ENCODE measurements at regions not wholly inside any gene's neighbourhood (a gene's known extent, or its start where the extent isn't known, plus 50 kb on each side); places are given as distances from the start of the nearest gene placed in this dataset.
"Not testable (repeated sequence)": the region's sequence is repeated elsewhere in the genome, so short reads cannot be mapped to it uniquely, and the experiment has no call there.

GRCh38 chr17:72565758-72566157 lies 444.9 kb downstream of the SOX9 start:
- no peak for DNase-seq (ENCODE audit: low read depth, low spot score)
- TF ChIP-seq, protein P1, sequence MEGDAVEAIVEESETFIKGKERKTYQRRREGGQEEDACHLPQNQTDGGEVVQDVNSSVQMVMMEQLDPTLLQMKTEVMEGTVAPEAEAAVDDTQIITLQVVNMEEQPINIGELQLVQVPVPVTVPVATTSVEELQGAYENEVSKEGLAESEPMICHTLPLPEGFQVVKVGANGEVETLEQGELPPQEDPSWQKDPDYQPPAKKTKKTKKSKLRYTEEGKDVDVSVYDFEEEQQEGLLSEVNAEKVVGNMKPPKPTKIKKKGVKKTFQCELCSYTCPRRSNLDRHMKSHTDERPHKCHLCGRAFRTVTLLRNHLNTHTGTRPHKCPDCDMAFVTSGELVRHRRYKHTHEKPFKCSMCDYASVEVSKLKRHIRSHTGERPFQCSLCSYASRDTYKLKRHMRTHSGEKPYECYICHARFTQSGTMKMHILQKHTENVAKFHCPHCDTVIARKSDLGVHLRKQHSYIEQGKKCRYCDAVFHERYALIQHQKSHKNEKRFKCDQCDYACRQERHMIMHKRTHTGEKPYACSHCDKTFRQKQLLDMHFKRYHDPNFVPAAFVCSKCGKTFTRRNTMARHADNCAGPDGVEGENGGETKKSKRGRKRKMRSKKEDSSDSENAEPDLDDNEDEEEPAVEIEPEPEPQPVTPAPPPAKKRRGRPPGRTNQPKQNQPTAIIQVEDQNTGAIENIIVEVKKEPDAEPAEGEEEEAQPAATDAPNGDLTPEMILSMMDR (IDR thresholded peaks at IDR 0.05; ENCODE audit: low read depth, low read length): no peak
- no peak overlapping the region for H3K4me3 ChIP-seq (ENCODE audit: low read depth, low read length)
- in situ Hi-C loops (cut with HindIII; ENCODE audit: low sequenced_read_pairs): no loop called here

- TF ChIP-seq, protein P1 (IDR thresholded peaks at IDR 0.05; ENCODE audit: low read depth, low read length): no peak
- DNase-seq (ENCODE audit: low read depth, low spot score): no peak
- no peak overlapping the region for H3K4me3 ChIP-seq (ENCODE audit: low read depth, low read length)
- in situ Hi-C loops (cut with HindIII; ENCODE audit: low sequenced_read_pairs): no loop called here
Observed at GRCh38 chr17:72566671-72567484, 446.1 kb downstream of the SOX9 start.

DNA sequence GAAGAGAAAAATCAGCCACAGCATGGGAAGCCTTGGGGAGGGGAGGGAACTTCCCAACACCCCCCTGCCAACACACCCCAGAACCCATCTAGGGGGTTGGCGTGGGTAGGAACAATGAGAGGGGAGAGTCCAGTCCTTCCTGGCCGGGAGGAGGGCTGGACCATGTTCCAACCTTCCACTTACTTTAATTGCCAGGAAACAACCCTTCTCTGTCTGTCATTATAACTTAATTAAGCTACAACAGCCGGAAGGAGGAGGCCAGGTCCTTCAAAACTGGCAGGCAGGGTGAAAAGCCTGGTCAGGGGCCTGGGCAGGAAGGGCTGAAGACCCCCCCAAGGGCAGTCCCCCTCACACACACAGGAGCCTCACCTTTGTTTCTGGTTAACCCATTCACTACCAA lies 447.0 kb downstream of the SOX9 start:
- H3K4me3 ChIP-seq (ENCODE audit: low read depth, low read length): no peak overlapping the region
- in situ Hi-C loops (cut with HindIII; ENCODE audit: low sequenced_read_pairs): no loop called here
- TF ChIP-seq, protein P1 (IDR thresholded peaks at IDR 0.05; ENCODE audit: low read depth, low read length): no peak
- no peak for DNase-seq (ENCODE audit: low read depth, low spot score)

DNA sequence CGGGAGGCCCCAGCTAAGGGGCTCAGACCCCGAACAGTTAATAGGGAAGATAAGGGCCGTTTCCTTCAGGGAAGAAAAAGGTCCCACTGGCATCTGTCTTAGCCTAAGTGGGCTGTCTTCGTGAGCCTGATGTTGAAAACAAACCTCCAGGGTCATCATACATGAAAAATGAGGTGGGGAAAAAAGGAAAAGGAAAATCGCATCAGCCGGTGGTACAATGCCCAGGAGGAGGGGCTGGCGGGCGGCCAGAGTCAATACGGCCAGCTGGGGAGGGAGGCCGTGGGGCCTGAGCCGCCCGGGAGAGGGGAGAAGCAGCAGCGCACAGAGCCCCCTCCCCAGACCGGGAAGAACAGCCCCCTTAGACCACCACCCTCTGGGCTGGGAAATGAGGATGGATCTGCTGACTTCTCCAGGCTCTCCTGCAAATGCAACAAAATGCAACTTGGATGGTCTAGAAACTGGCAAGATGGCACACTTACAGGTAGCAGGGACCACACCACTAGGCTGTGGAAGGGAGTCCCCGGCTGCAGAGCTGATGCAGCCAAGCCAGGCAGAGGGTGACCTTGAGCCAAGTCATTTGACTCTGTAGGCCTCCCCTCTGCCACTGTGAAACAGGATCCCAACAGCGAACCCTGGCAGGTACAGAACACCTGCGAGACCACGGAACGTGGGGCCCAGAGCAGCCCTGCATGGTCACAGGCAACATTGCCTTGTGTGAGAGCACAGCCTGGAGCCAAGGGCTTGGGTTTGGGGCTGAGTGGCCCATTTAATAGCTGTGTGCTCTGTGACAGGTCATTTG lies 448.5 kb downstream of the SOX9 start:
- in situ Hi-C loops (cut with HindIII; ENCODE audit: low sequenced_read_pairs): no loop called here
- TF ChIP-seq, protein P1 (IDR thresholded peaks at IDR 0.05; ENCODE audit: low read depth, low read length): no peak
- DNase-seq (ENCODE audit: low read depth, low spot score): no peak
- H3K4me3 ChIP-seq (ENCODE audit: low read depth, low read length): no peak overlapping the region

DNA sequence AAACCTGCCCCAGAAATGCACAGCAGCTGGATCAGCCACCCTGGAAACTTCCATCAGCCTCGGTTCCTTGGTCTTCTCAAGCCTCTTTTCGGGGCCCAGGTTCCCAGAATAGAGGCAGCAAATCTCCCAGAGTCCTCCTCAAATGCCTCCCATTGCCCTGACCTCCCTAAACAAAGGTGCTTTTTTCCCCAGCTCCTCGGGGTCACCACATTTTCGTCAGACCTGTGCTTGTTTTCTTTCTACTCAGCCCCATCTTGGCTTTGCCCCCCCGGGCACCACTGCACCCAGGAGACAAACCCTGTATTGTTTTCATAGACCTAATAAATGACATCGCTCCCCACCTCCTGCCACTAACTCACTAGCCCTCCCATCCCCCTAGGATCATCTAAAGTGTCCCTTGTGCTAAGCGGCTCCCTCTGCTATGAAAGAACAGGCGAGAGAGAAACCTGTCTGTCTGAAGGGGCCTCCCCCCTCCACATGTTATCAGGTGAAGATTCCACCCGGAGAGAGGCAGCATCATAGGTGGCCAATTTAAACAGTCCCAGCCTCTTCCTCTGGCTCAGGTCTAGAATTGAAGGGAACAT lies 451.1 kb downstream of the SOX9 start:
- in situ Hi-C loops (cut with HindIII; ENCODE audit: low sequenced_read_pairs): no loop called here
- TF ChIP-seq, protein P1 (IDR thresholded peaks at IDR 0.05; ENCODE audit: low read depth, low read length): no peak
- no peak for DNase-seq (ENCODE audit: low read depth, low spot score)
- H3K4me3 ChIP-seq (ENCODE audit: low read depth, low read length): no peak overlapping the region

- no peak for DNase-seq (ENCODE audit: low read depth, low spot score)
- TF ChIP-seq, protein P1 (IDR thresholded peaks at IDR 0.05; ENCODE audit: low read depth, low read length): no peak
- no peak overlapping the region for H3K4me3 ChIP-seq (ENCODE audit: low read depth, low read length)
- in situ Hi-C loops (cut with HindIII; ENCODE audit: low sequenced_read_pairs): no loop called here
Observed at GRCh38 chr17:72572604-72573491, 452.0 kb downstream of the SOX9 start.

DNA sequence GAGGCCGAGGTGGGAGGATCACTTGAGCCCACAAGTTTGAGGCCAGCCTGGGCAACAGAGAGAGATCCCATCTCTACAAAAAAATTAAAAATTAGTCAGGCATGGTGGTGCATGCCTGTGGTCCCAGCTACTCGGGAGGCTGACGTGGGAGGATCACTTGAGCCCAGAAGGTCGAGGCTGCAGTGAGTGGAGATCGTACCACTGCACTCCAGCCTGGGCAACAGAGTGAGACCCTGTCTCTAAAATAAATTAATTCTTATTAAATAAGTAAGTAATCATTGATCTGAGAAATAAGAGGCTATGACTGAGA lies 452.6 kb downstream of the SOX9 start:
- in situ Hi-C loops (cut with HindIII; ENCODE audit: low sequenced_read_pairs); DNase-seq (ENCODE audit: low read depth, low spot score); H3K4me3 ChIP-seq (ENCODE audit: low read depth, low read length): not testable (repeated sequence)
